ENCODE measurements at regions not wholly inside any gene's neighbourhood (a gene's known extent, or its start where the extent isn't known, plus 50 kb on each side); places are given as distances from the start of the nearest gene placed in this dataset.
"Not testable (repeated sequence)": the region's sequence is repeated elsewhere in the genome, so short reads cannot be mapped to it uniquely, and the experiment has no call there.

DNA sequence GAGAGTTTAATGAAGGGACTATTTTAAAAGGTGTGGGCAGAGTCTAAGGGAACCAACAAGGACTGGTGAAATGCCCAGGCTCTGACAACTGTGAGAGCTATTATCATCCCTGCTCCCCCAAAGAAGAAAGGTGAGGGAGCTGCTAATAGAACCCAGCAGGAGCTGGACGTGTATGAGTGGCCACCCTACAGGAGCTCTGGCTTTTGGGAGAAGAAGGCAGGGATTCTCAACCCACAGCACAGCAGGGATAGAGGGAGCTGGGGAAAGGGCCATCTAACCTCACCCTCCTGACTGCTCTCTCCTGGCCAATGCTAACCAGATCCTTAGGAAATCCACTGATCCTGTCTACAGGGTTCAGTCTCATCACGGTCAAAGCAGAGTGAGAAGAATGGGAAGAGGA, 57.1 kb downstream of the GRIN2B start:
- Mint-ChIP-seq H3K4me1 (no peaks in the 10 kb centered on the region), H3K36me3 (ENCODE audit: low read depth) (no peaks in the 10 kb centered on the region), H3K27me3 (no peaks in the 10 kb centered on the region), H3K9me3 (no peaks in the 10 kb centered on the region), H3K27ac (no peak overlapping the region), H3K4me3 (no peak overlapping the region)
- ATAC-seq, result no peak
- DNase-seq, result no peak

DNA sequence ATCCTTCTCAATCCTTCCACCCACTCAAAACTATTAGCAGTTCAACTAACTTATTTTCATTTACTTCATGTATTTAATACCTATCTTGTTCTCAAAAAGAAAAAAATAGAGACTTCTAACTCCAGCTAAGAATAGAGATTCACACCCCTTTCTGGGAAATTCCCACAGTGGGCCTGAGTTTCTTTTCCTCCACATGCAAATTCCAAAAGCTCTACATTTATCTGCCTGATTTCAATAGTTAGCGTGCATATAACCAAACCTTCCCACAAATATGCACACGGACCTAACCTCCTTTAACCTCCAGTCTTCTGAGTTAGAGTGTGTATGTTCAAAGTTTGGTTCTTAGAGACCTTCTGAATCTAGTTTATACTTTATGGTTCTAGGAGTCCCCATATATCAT, 62.5 kb downstream of the GRIN2B start:
- Mint-ChIP-seq H3K27ac (no peak overlapping the region), H3K4me3 (no peak overlapping the region), H3K27me3 (peaks cover 4% of the 10 kb centered on the region), H3K9me3 (no peaks in the 10 kb centered on the region), H3K36me3 (ENCODE audit: low read depth) (no peaks in the 10 kb centered on the region), H3K4me1 (no peaks in the 10 kb centered on the region)
- no peak for DNase-seq
- ATAC-seq, result no peak

DNA sequence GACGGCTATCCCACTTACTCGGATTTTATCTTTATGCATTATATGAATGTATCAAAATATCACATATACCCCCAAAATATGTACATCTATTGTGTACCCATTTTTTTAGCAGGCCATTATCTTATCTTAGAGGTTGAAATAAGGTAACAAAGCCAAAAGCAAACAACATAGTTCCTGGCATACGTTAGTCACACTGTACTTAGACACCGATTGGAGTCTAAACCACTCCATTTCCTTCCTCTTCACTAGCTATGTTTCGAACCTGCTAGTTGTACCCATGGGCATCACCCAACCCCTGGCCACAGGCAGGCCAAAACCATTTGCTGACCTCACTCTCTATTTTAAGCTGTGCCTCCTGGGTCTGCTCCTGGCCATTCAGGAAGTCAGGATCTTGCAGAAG, 66.3 kb downstream of the GRIN2B start:
- H3K9me3 Mint-ChIP-seq, result no peaks in the 10 kb centered on the region
- no peak overlapping the region for H3K27ac Mint-ChIP-seq
- H3K4me3 Mint-ChIP-seq, result no peak overlapping the region

GRCh38 chr12:13913371-13913770, 68.0 kb downstream of the GRIN2B start:
- no peak overlapping the region for H3K4me3 Mint-ChIP-seq
- no peaks in the 10 kb centered on the region for H3K36me3 Mint-ChIP-seq (ENCODE audit: low read depth)
- H3K27ac Mint-ChIP-seq, result no peak overlapping the region
- no peaks in the 10 kb centered on the region for H3K4me1 Mint-ChIP-seq
- ATAC-seq (no peak), DNase-seq (no peak)
- peaks cover 6% of the 10 kb centered on the region for H3K27me3 Mint-ChIP-seq
- H3K9me3 Mint-ChIP-seq, result no peaks in the 10 kb centered on the region

More for the DNA sequence above, 66.3 kb downstream of the GRIN2B start:
- H3K36me3 Mint-ChIP-seq (ENCODE audit: low read depth), result no peaks in the 10 kb centered on the region
- DNase-seq (no peak), ATAC-seq (no peak)
- H3K27me3 Mint-ChIP-seq, result peaks cover 6% of the 10 kb centered on the region
- no peaks in the 10 kb centered on the region for H3K4me1 Mint-ChIP-seq

DNA sequence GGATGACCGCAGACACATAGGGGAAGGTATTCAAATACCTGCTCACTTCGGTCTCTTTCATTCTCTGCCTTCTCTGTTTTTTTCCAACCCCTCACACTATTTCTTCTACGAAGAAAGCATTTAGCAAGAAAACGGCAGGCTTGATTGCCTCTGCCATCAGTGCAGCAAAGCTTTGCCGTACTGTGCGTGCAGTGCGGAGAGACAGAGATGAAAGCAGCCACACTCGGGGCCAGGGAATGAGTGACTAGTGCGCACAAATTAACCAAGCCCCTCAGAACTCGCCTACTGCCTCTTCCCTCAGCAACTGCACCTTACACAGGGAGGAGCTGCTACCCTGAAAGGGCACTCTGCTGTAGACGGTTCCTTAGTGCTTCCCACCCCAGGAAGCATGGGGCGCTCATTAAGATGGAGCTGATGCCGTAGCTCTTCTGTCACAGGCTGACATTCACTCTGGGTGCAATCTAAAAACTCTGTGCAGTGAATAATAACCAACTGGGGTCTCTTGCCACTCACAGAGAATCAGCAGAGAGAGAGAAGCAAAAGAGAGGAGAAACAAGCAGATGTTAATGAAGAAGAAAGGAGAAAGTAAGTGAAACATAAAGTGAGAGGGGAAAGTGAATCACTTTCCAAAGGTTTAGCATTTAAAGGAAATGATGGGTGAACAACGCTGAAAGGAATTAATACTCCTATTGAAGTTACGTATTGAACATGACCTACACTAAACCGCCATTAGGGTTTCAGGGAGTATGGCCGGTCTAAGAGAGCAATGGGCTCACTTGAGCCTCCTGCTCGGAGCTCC, 69.4 kb downstream of the GRIN2B start:
- Mint-ChIP-seq H3K4me3 (no peak overlapping the region), H3K9me3 (no peaks in the 10 kb centered on the region), H3K36me3 (ENCODE audit: low read depth) (no peaks in the 10 kb centered on the region), H3K4me1 (no peaks in the 10 kb centered on the region), H3K27ac (no peak overlapping the region), H3K27me3 (peaks cover 6% of the 10 kb centered on the region)
- no peak for DNase-seq
- ATAC-seq, result no peak

GRCh38 chr12:13905794-13906193, 75.6 kb downstream of the GRIN2B start:
- H3K9me3 Mint-ChIP-seq, result peaks cover 12% of the 10 kb centered on the region
- no peak overlapping the region for H3K27ac Mint-ChIP-seq
- H3K36me3 Mint-ChIP-seq (ENCODE audit: low read depth), result no peaks in the 10 kb centered on the region
- no peaks in the 10 kb centered on the region for H3K27me3 Mint-ChIP-seq
- H3K4me3 Mint-ChIP-seq, result no peak overlapping the region
- DNase-seq, result no peak
- H3K4me1 Mint-ChIP-seq, result no peaks in the 10 kb centered on the region
- ATAC-seq, result no peak

DNA sequence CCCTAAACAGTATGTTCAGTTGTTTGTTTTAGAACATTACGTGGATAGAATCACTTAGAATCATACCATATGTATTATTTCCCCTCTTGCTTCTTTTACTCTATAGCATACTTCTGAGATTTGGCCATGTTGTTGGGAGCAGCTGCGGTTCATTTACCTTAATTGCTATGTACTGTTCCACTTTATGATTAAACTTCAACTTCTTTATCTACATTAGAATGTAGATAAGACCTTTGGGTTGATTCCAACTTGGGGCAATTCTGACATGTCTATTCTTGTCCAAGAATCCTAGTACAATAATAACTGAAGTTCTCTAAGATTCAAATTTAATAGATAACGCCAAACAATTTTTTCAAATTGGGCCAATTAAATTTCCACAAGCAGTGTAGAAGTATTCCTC, 80.7 kb downstream of the GRIN2B start:
- Mint-ChIP-seq H3K27me3 (no peaks in the 10 kb centered on the region), H3K9me3 (peaks cover 6% of the 10 kb centered on the region), H3K27ac (no peak overlapping the region), H3K36me3 (ENCODE audit: low read depth) (no peaks in the 10 kb centered on the region), H3K4me3 (no peak overlapping the region), H3K4me1 (no peaks in the 10 kb centered on the region)
- DNase-seq (no peak), ATAC-seq (no peak)

DNA sequence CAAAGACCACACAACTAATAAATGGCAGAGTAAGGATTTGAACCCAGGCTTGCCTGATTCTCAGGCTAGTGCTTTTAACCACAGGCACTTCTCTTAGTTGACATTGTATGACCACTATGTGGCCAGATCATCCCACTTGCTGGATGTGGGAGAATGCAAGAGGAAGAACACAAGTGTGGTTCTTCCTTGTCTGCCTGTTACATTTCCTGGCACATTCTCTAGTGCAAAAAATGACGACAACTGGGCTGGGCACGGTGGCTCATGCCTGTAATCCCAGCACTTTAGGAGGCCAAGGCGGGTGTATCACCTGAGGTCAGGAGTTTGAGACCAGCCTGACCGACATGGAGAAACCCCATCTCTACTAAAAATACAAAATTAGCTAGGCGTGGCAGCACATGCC, 83.0 kb downstream of the GRIN2B start:
- not testable (repeated sequence) for H3K4me1 Mint-ChIP-seq; ATAC-seq; H3K27ac Mint-ChIP-seq; H3K4me3 Mint-ChIP-seq; H3K27me3 Mint-ChIP-seq; H3K36me3 Mint-ChIP-seq (ENCODE audit: low read depth); H3K9me3 Mint-ChIP-seq; DNase-seq

GRCh38 chr12:13897811-13898210, 83.6 kb downstream of the GRIN2B start:
- no peaks in the 10 kb centered on the region for H3K27me3 Mint-ChIP-seq
- no peaks in the 10 kb centered on the region for H3K9me3 Mint-ChIP-seq
- no peaks in the 10 kb centered on the region for H3K36me3 Mint-ChIP-seq (ENCODE audit: low read depth)
- H3K4me1 Mint-ChIP-seq, result no peaks in the 10 kb centered on the region
- no peak for ATAC-seq
- H3K27ac Mint-ChIP-seq, result no peak overlapping the region
- H3K4me3 Mint-ChIP-seq, result no peak overlapping the region
- no peak for DNase-seq

DNA sequence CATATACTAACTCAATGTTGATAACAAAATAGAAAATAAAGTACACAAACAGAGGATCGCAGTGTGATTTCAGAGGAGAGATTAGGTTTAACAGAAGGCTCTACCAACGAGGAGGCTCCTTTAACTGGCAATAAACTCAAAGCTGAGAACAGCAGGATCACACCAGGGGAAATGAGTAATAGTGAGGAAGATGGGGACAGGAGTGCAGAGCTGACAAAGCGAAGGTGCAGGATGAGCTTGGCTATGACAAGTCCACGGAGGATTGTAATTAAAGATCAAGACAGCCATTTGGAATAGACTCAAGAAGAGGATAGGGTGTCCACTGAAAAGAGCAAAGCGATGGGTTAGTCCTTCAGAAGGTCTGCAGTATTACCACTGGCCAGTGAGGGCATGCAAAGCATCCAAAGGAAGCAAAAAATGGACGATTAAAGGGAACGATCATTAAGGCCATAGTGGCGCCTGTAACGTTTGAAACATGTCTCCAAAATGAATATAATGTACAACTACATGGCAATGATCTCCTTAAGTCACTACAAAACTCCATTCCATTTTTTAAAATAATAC, 85.3 kb downstream of the GRIN2B start:
- ATAC-seq (no peak), DNase-seq (no peak)
- no peak overlapping the region for H3K27ac Mint-ChIP-seq
- H3K9me3 Mint-ChIP-seq, result no peaks in the 10 kb centered on the region
- no peaks in the 10 kb centered on the region for H3K27me3 Mint-ChIP-seq
- no peaks in the 10 kb centered on the region for H3K36me3 Mint-ChIP-seq (ENCODE audit: low read depth)
- H3K4me3 Mint-ChIP-seq, result no peak overlapping the region
- H3K4me1 Mint-ChIP-seq, result no peaks in the 10 kb centered on the region

GRCh38 chr12:13891902-13892301, 89.5 kb downstream of the GRIN2B start:
- DNase-seq (no peak), ATAC-seq (no peak)
- no peak overlapping the region for H3K27ac Mint-ChIP-seq
- no peaks in the 10 kb centered on the region for H3K9me3 Mint-ChIP-seq
- H3K4me1 Mint-ChIP-seq, result no peaks in the 10 kb centered on the region
- no peaks in the 10 kb centered on the region for H3K36me3 Mint-ChIP-seq (ENCODE audit: low read depth)
- no peak overlapping the region for H3K4me3 Mint-ChIP-seq
- no peaks in the 10 kb centered on the region for H3K27me3 Mint-ChIP-seq

DNA sequence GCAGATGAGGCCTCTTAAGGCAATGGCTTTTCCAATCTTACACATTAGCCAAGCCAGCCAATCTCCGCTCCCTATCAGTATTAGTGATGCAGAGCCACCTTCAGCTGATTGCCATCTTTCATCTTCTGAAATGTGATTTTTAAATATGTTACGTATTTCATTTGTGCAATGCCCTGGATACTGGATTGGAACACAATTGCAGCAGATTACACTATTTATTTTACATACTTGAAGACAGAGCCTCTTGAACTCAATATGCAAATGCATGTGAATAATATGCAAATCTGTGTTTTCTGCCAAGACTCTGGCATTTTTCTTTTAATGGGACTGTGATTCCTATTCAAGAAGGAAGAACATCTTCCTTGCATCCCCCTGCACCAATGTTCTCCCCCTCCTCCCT, 90.5 kb downstream of the GRIN2B start:
- Mint-ChIP-seq H3K27ac (no peak overlapping the region), H3K27me3 (no peaks in the 10 kb centered on the region), H3K9me3 (no peaks in the 10 kb centered on the region), H3K4me3 (no peak overlapping the region), H3K36me3 (ENCODE audit: low read depth) (no peaks in the 10 kb centered on the region), H3K4me1 (no peaks in the 10 kb centered on the region)
- ATAC-seq (no peak), DNase-seq (no peak)

- H3K27ac Mint-ChIP-seq, result no peak overlapping the region
- no peaks in the 10 kb centered on the region for H3K36me3 Mint-ChIP-seq (ENCODE audit: low read depth)
- ATAC-seq (no peak), DNase-seq (no peak)
- no peaks in the 10 kb centered on the region for H3K4me1 Mint-ChIP-seq
- no peaks in the 10 kb centered on the region for H3K9me3 Mint-ChIP-seq
- H3K27me3 Mint-ChIP-seq, result peaks cover 2% of the 10 kb centered on the region
- H3K4me3 Mint-ChIP-seq, result no peak overlapping the region
Measured at GRCh38 chr12:13887779-13888388, 93.5 kb downstream of the GRIN2B start.

- no peak for DNase-seq
- Mint-ChIP-seq H3K4me1 (no peaks in the 10 kb centered on the region), H3K27ac (no peak overlapping the region), H3K4me3 (no peak overlapping the region), H3K9me3 (no peaks in the 10 kb centered on the region), H3K27me3 (peaks cover 2% of the 10 kb centered on the region), H3K36me3 (ENCODE audit: low read depth) (no peaks in the 10 kb centered on the region)
- no peak for ATAC-seq
Measured at GRCh38 chr12:13882176-13882575, 99.2 kb downstream of the GRIN2B start.

GRCh38 chr12:13880613-13881012, 100.8 kb downstream of the GRIN2B start:
- Mint-ChIP-seq H3K4me1 (no peaks in the 10 kb centered on the region), H3K9me3 (no peaks in the 10 kb centered on the region), H3K27ac (no peak overlapping the region), H3K27me3 (peaks cover 2% of the 10 kb centered on the region), H3K36me3 (ENCODE audit: low read depth) (no peaks in the 10 kb centered on the region), H3K4me3 (no peak overlapping the region)
- no peak for ATAC-seq
- DNase-seq, result no peak

Measured in activated naive CD8-positive, alpha-beta T cell treated with anti-CD3 and anti-CD28 coated beads, Interleukin-2, amount 50 U/mL, for 24 hours (primary cell).